Fibroblast of gingiva (primary cell): ENCODE measurements at regions not wholly inside any gene's neighbourhood (a gene's known extent, or its start where the extent isn't known, plus 50 kb on each side); places are given as distances from the start of the nearest gene placed in this dataset.
"Not testable (repeated sequence)": the region's sequence is repeated elsewhere in the genome, so short reads cannot be mapped to it uniquely, and the experiment has no call there.

Experiments
- DNase-seq: peaks from one replicate; pipeline ENCODE4 v3.0.0-alpha.2; 2011; ENCODE audit warnings: low read depth

GRCh38 chr3:132987396-132987795 lies 50.8 kb upstream of the TMEM108 start:
- DNase-seq = no peak

GRCh38 chr3:132984181-132984580 lies 54.0 kb upstream of the TMEM108 start:
- no peak for DNase-seq

GRCh38 chr3:132983143-132983770 lies 54.9 kb upstream of the TMEM108 start:
- no peak for DNase-seq

- no peak for DNase-seq
These were observed 56.5 kb upstream of the TMEM108 start for GRCh38 chr3:132981719-132982118.

- no peak for DNase-seq
These were observed 58.1 kb upstream of the TMEM108 start for GRCh38 chr3:132980102-132980501.

GRCh38 chr3:132979606-132980005 lies 58.6 kb upstream of the TMEM108 start:
- DNase-seq = no peak

- DNase-seq = not testable (repeated sequence)
These were observed 59.2 kb upstream of the TMEM108 start for GRCh38 chr3:132978946-132979345.

GRCh38 chr3:132978464-132978863 lies 59.7 kb upstream of the TMEM108 start:
- DNase-seq = no peak

- DNase-seq = no peak
These were observed 64.1 kb upstream of the TMEM108 start for GRCh38 chr3:132974097-132974496.

GRCh38 chr3:132973441-132973840 lies 64.8 kb upstream of the TMEM108 start:
- no peak for DNase-seq

GRCh38 chr3:132972333-132972732 lies 65.9 kb upstream of the TMEM108 start:
- DNase-seq = no peak

- no peak for DNase-seq
These were observed 71.8 kb upstream of the TMEM108 start for GRCh38 chr3:132966374-132966773.

- DNase-seq = no peak
These were observed 73.9 kb upstream of the TMEM108 start for GRCh38 chr3:132964266-132964665.

- no peak for DNase-seq
These were observed 74.4 kb upstream of the TMEM108 start for GRCh38 chr3:132963786-132964185.

- no peak for DNase-seq
These were observed 76.2 kb upstream of the TMEM108 start for GRCh38 chr3:132961991-132962390.

GRCh38 chr3:132953683-132954082 lies 84.5 kb upstream of the TMEM108 start:
- DNase-seq = no peak

- no peak for DNase-seq
These were observed 110.3 kb upstream of the TMEM108 start for GRCh38 chr3:132927896-132928295.

GRCh38 chr3:132926098-132926497 lies 112.1 kb upstream of the TMEM108 start:
- DNase-seq = no peak

GRCh38 chr3:132925256-132925930 lies 112.8 kb upstream of the TMEM108 start:
- no peak for DNase-seq

- DNase-seq = peak; percentile 7
These were observed 122.1 kb upstream of the TMEM108 start for GRCh38 chr3:132916096-132916495.

GRCh38 chr3:132912416-132912753 lies 125.8 kb upstream of the TMEM108 start:
- DNase-seq = no peak

GRCh38 chr3:132911741-132912415 lies 126.3 kb upstream of the TMEM108 start:
- DNase-seq = peak; percentile 19

- no peak for DNase-seq
These were observed 130.9 kb upstream of the TMEM108 start for GRCh38 chr3:132907293-132907692.

GRCh38 chr3:132900481-132900880 lies 137.7 kb upstream of the TMEM108 start:
- no peak for DNase-seq
